HUES48 (cell line): ENCODE measurements at regions not wholly inside any gene's neighbourhood (a gene's known extent, or its start where the extent isn't known, plus 50 kb on each side); places are given as distances from the start of the nearest gene placed in this dataset.
"Not testable (repeated sequence)": the region's sequence is repeated elsewhere in the genome, so short reads cannot be mapped to it uniquely, and the experiment has no call there.

ENCODE experiments used
- H3K27ac ChIP-seq: one replicate; pipeline ENCODE4 v1.7.0; 2013; ENCODE audit warnings: low read depth, low read length, inconsistent platforms
- H3K27me3 ChIP-seq: 2 replicates; pipeline ENCODE4 v1.6.1; 2013; ENCODE audit warnings: mild to moderate bottlenecking, low read length; ENCODE audit not compliant: control insufficient read depth, insufficient read depth
- H3K36me3 ChIP-seq: 2 replicates; pipeline ENCODE4 v1.6.1; 2013; ENCODE audit warnings: low read length; ENCODE audit not compliant: control insufficient read depth, insufficient read depth
- H3K4me1 ChIP-seq: 2 replicates; pipeline ENCODE4 v1.6.1; 2013; ENCODE audit warnings: mild to moderate bottlenecking, low read length; ENCODE audit not compliant: control insufficient read depth, insufficient read depth
- H3K4me3 ChIP-seq: 2 replicates; pipeline ENCODE4 v1.5.1; 2013; ENCODE audit warnings: mild to moderate bottlenecking, low read depth, low read length
- H3K9ac ChIP-seq: 2 replicates; pipeline ENCODE4 v1.6.1; 2013; ENCODE audit warnings: mild to moderate bottlenecking, low read depth, low read length, moderate library complexity
- H3K9me3 ChIP-seq: 2 replicates; pipeline ENCODE4 v1.6.1; 2013; ENCODE audit warnings: low read length; ENCODE audit not compliant: control insufficient read depth, insufficient read depth

GRCh38 chr4:9544851-9545250 lies 100.6 kb downstream of the DEFB131A start:
- H3K36me3 ChIP-seq, H3K27me3 ChIP-seq, H3K4me1 ChIP-seq, H3K4me3 ChIP-seq, H3K9ac ChIP-seq, H3K9me3 ChIP-seq: not testable (repeated sequence)
- peak overlapping the region; percentile 69 for H3K27ac ChIP-seq

GRCh38 chr4:9547470-9547869 lies 103.3 kb downstream of the DEFB131A start:
- H3K27ac ChIP-seq, H3K9me3 ChIP-seq, H3K27me3 ChIP-seq, H3K4me1 ChIP-seq, H3K9ac ChIP-seq, H3K4me3 ChIP-seq, H3K36me3 ChIP-seq: not testable (repeated sequence)

- not testable (repeated sequence) for H3K36me3 ChIP-seq, H3K9me3 ChIP-seq, H3K4me1 ChIP-seq, H3K27me3 ChIP-seq, H3K4me3 ChIP-seq, H3K9ac ChIP-seq, H3K27ac ChIP-seq
These were observed 111.9 kb downstream of the DEFB131A start for GRCh38 chr4:9556076-9556475.

GRCh38 chr4:9577869-9578268 lies 133.7 kb downstream of the DEFB131A start:
- H3K9ac ChIP-seq, H3K9me3 ChIP-seq, H3K36me3 ChIP-seq, H3K27me3 ChIP-seq, H3K4me3 ChIP-seq, H3K4me1 ChIP-seq, H3K27ac ChIP-seq: not testable (repeated sequence)

- not testable (repeated sequence) for H3K4me3 ChIP-seq, H3K27ac ChIP-seq, H3K9me3 ChIP-seq, H3K36me3 ChIP-seq, H3K4me1 ChIP-seq, H3K9ac ChIP-seq, H3K27me3 ChIP-seq
These were observed 138.7 kb downstream of the DEFB131A start for GRCh38 chr4:9582880-9583279.

GRCh38 chr4:9592010-9592409 lies 147.8 kb downstream of the DEFB131A start:
- H3K27me3 ChIP-seq = no peaks in the 10 kb centered on the region
- no peaks in the 10 kb centered on the region for H3K36me3 ChIP-seq
- H3K4me3 ChIP-seq = no peak overlapping the region
- H3K9me3 ChIP-seq = no peaks in the 10 kb centered on the region; the same call in 1 of the 2 replicates
- no peaks in the 10 kb centered on the region for H3K4me1 ChIP-seq
- no peak overlapping the region for H3K27ac ChIP-seq
- H3K9ac ChIP-seq = no peak overlapping the region

GRCh38 chr4:9594948-9595347 lies 150.7 kb downstream of the DEFB131A start:
- Histone ChIP-seq H3K9me3 (no peaks in the 10 kb centered on the region; the same call in 1 of the 2 replicates), H3K4me3 (no peak overlapping the region), H3K36me3 (no peaks in the 10 kb centered on the region), H3K27ac (no peak overlapping the region), H3K9ac (no peak overlapping the region), H3K4me1 (no peaks in the 10 kb centered on the region), H3K27me3 (no peaks in the 10 kb centered on the region)

- not testable (repeated sequence) for H3K9ac ChIP-seq, H3K9me3 ChIP-seq, H3K27ac ChIP-seq, H3K4me3 ChIP-seq, H3K27me3 ChIP-seq, H3K4me1 ChIP-seq, H3K36me3 ChIP-seq
These were observed 151.3 kb downstream of the DEFB131A start for GRCh38 chr4:9595531-9595930.

GRCh38 chr4:9599266-9599665 lies 155.1 kb downstream of the DEFB131A start:
- Histone ChIP-seq H3K4me1 (peaks cover 27% of the 10 kb centered on the region), H3K27ac (peak overlapping the region; percentile 27), H3K9ac (no peak overlapping the region), H3K27me3 (no peaks in the 10 kb centered on the region), H3K9me3 (no peaks in the 10 kb centered on the region; the same call in 1 of the 2 replicates), H3K36me3 (no peaks in the 10 kb centered on the region), H3K4me3 (no peak overlapping the region)

GRCh38 chr4:9600246-9600645 lies 156.0 kb downstream of the DEFB131A start:
- H3K27ac ChIP-seq = peak overlapping the region; percentile 59
- no peaks in the 10 kb centered on the region for H3K36me3 ChIP-seq
- H3K9me3 ChIP-seq = no peaks in the 10 kb centered on the region
- no peaks in the 10 kb centered on the region for H3K27me3 ChIP-seq
- peaks cover 34% of the 10 kb centered on the region for H3K4me1 ChIP-seq
- no peak overlapping the region for H3K4me3 ChIP-seq
- H3K9ac ChIP-seq = no peak overlapping the region

- Histone ChIP-seq H3K27ac (no peak overlapping the region), H3K4me1 (peaks cover 34% of the 10 kb centered on the region), H3K9ac (no peak overlapping the region), H3K9me3 (no peaks in the 10 kb centered on the region), H3K27me3 (no peaks in the 10 kb centered on the region), H3K4me3 (no peak overlapping the region), H3K36me3 (no peaks in the 10 kb centered on the region)
These were observed 158.2 kb downstream of the DEFB131A start for GRCh38 chr4:9602389-9602914.
